ENCODE measurements at regions not wholly inside any gene's neighbourhood (a gene's known extent, or its start where the extent isn't known, plus 50 kb on each side); places are given as distances from the start of the nearest gene placed in this dataset.

GRCh38 chr3:187896646-187897045 lies 151.4 kb upstream of the BCL6 start:
- no TSS peak for BruUV-seq (replicated peaks)
- Histone ChIP-seq H3K36me3 (ENCODE audit: control insufficient read depth in 2 of 2, insufficient read depth in 2 of 2, low read length in 1 of 2) (no peaks in the 10 kb centered on the region), H3K9me3 (replicated peaks; ENCODE audit: control insufficient read depth, insufficient read depth, low read length) (no peaks in the 10 kb centered on the region), H3K27me3 (replicated peaks in 1 of 2; ENCODE audit: control insufficient read depth in 2 of 2, insufficient read depth in 2 of 2, low read length in 1 of 2) (peaks cover 0 to 9% of the 10 kb centered on the region in 2 experiments; a peak in 3 of 4 replicates), H3K4me2 (ENCODE audit: control insufficient read depth, insufficient read depth) (no peak overlapping the region), H3K27ac (ENCODE audit: control insufficient read depth, insufficient read depth) (no peak overlapping the region), H3K9ac (ENCODE audit: control insufficient read depth, insufficient read depth, low read length) (no peak overlapping the region), H3K79me2 (ENCODE audit: control insufficient read depth, insufficient read depth, low read length) (no peaks in the 10 kb centered on the region), H2AFZ (ENCODE audit: control insufficient read depth, low read depth, low read length) (no peak overlapping the region), H4K20me1 (ENCODE audit: control insufficient read depth, insufficient read depth) (no peaks in the 10 kb centered on the region), H3K4me3 (no peak overlapping the region), H3K4me1 (ENCODE audit: control insufficient read depth, insufficient read depth, low read length) (peaks cover 7% of the 10 kb centered on the region)
- ChIA-PET RAD21 (ENCODE audit: unreplicated experiment) (no interaction called here), CTCF (no interaction called here), POLR2A (no interaction called here), SMC1A (ENCODE audit: uncharacterized antibody, unreplicated experiment) (no interaction called here)
- intact Hi-C loops (cut with micrococcal nuclease; ENCODE audit: unreplicated experiment) = no loop called here
- FAIRE-seq = no peak
- DNase-seq (ENCODE audit: low read depth, low spot score) = no peak
- in situ Hi-C loops (cut with MboI) = no loop called here
- 31% methylated on average over 6 of the region's 6 CpGs for WGBS (ENCODE audit: insufficient coverage, insufficient replicate concordance, low lambda C conversion rate, missing lambda C conversion rate)
- no peak for ATAC-seq
- TF ChIP-seq SIN3A (IDR thresholded peaks at IDR 0.05; ENCODE audit: low read depth, low read length) (no peak), SRF (IDR thresholded peaks at IDR 0.05; ENCODE audit: low read depth in 2 of 2, low read length in 2 of 2) (no peak), E2F8 (IDR thresholded peaks at IDR 0.05; ENCODE audit: low read depth, partially characterized antibody) (no peak), USF2 (IDR thresholded peaks at IDR 0.05; ENCODE audit: borderline replicate concordance, low read depth, low read length) (no peak), MAX (IDR thresholded peaks at IDR 0.05; ENCODE audit: low read depth, low read length) (no peak), NKRF (conservative IDR thresholded peaks at IDR 0.05) (no peak), RELB (IDR thresholded peaks at IDR 0.05; ENCODE audit: low read depth) (no peak), DPF2 (IDR thresholded peaks at IDR 0.05) (no peak), HDAC6 (IDR thresholded peaks at IDR 0.05; ENCODE audit: unreplicated experiment) (no peak), ZZZ3 (IDR thresholded peaks at IDR 0.05; ENCODE audit: control insufficient read depth, insufficient read length, low read depth) (no peak), GATAD2B (conservative IDR thresholded peaks at IDR 0.05; ENCODE audit: low read depth) (no peak), ZNF687 (IDR thresholded peaks at IDR 0.05) (no peak), MXI1 (IDR thresholded peaks at IDR 0.05; ENCODE audit: low read depth, low read length) (no peak)
